ENCODE measurements at regions not wholly inside any gene's neighbourhood (a gene's known extent, or its start where the extent isn't known, plus 50 kb on each side); places are given as distances from the start of the nearest gene placed in this dataset.

GRCh38 chr13:67306742-67307141 lies 76.6 kb upstream of the PCDH9 start:
- no peak for DNase-seq (ENCODE audit: low spot score)
- Histone ChIP-seq H2BK15ac (ENCODE audit: low read length) (no peak overlapping the region), H3K4me1 (ENCODE audit: control insufficient read depth in 2 of 2, insufficient read depth in 1 of 2, low read depth in 1 of 2, low read length in 2 of 2) (no peaks in the 10 kb centered on the region), H3K4me3 (ENCODE audit: low read length in 2 of 2) (no peak overlapping the region), H2AFZ (ENCODE audit: low read length) (no peak overlapping the region), H3K18ac (ENCODE audit: low read length) (no peak overlapping the region), H3K27ac (replicated peaks; ENCODE audit: low read length) (no peak overlapping the region), H4K91ac (ENCODE audit: low read depth, low read length, poor library complexity) (no peak overlapping the region), H3K9me3 (replicated peaks in 1 of 2; ENCODE audit: control insufficient read depth in 2 of 2, insufficient read depth in 1 of 2, low read depth in 1 of 2, low read length in 2 of 2) (no peaks in the 10 kb centered on the region), H2BK120ac (ENCODE audit: low read depth, low read length) (no peak overlapping the region), H3K4ac (ENCODE audit: low read length) (no peak overlapping the region), H3K9ac (ENCODE audit: low read depth, low read length, poor library complexity) (no peak overlapping the region), H3K23ac (ENCODE audit: low read depth, low read length, poor library complexity) (no peak overlapping the region), H3K36me3 (replicated peaks in 1 of 2; ENCODE audit: control insufficient read depth in 2 of 2, insufficient read depth in 2 of 2, low read length in 2 of 2) (no peaks in the 10 kb centered on the region), H3K79me1 (ENCODE audit: low read depth, low read length) (no peaks in the 10 kb centered on the region), H3K14ac (ENCODE audit: low read length) (no peak overlapping the region), H3K4me2 (ENCODE audit: insufficient read depth, low read length, poor library complexity, severe bottlenecking) (no peak overlapping the region), H2BK5ac (ENCODE audit: low read length) (no peak overlapping the region), H3K27me3 (ENCODE audit: control insufficient read depth in 3 of 3, insufficient read depth in 3 of 3, low read depth in 1 of 3, low read length in 3 of 3) (no peaks in the 10 kb centered on the region), H2AK5ac (ENCODE audit: low read depth, low read length) (no peak overlapping the region), H4K8ac (ENCODE audit: low read depth, low read length) (no peak overlapping the region), H2BK12ac (ENCODE audit: low read length) (no peak overlapping the region)
- WGBS, 2 donors (ENCODE audit: extremely low coverage in 2 of 2, insufficient read length in 2 of 2, insufficient replicate concordance in 1 of 2) = no CpG with 5 or more reads among the region's 1 CpG

GRCh38 chr13:67303661-67304333 lies 73.7 kb upstream of the PCDH9 start:
- no peaks in the 10 kb centered on the region for H3K9me3 ChIP-seq (replicated peaks in 1 of 2; ENCODE audit: control insufficient read depth in 2 of 2, insufficient read depth in 1 of 2, low read depth in 1 of 2, low read length in 2 of 2)
- H3K4me3 ChIP-seq (ENCODE audit: low read length in 2 of 2) = no peak overlapping the region
- H2BK12ac ChIP-seq (ENCODE audit: low read length) = no peak overlapping the region
- H2BK120ac ChIP-seq (ENCODE audit: low read depth, low read length) = no peak overlapping the region
- H2AK5ac ChIP-seq (ENCODE audit: low read depth, low read length) = no peak overlapping the region
- no CpG with 5 or more reads among the region's 6 CpGs for WGBS, 2 donors (ENCODE audit: extremely low coverage in 2 of 2, insufficient read length in 2 of 2, insufficient replicate concordance in 1 of 2)
- H3K27ac ChIP-seq (replicated peaks; ENCODE audit: low read length) = no peak overlapping the region
- H3K4me2 ChIP-seq (ENCODE audit: insufficient read depth, low read length, poor library complexity, severe bottlenecking) = no peak overlapping the region
- H3K36me3 ChIP-seq (replicated peaks in 1 of 2; ENCODE audit: control insufficient read depth in 2 of 2, insufficient read depth in 2 of 2, low read length in 2 of 2) = no peaks in the 10 kb centered on the region
- no peak overlapping the region for H3K14ac ChIP-seq (ENCODE audit: low read length)
- no peak overlapping the region for H4K8ac ChIP-seq (ENCODE audit: low read depth, low read length)
- no peak overlapping the region for H3K4ac ChIP-seq (ENCODE audit: low read length)
- no peak overlapping the region for H2BK5ac ChIP-seq (ENCODE audit: low read length)
- H3K9ac ChIP-seq (ENCODE audit: low read depth, low read length, poor library complexity) = no peak overlapping the region
- no peak overlapping the region for H2BK15ac ChIP-seq (ENCODE audit: low read length)
- no peak overlapping the region for H3K18ac ChIP-seq (ENCODE audit: low read length)
- H3K4me1 ChIP-seq (ENCODE audit: control insufficient read depth in 2 of 2, insufficient read depth in 1 of 2, low read depth in 1 of 2, low read length in 2 of 2) = no peaks in the 10 kb centered on the region
- H3K79me1 ChIP-seq (ENCODE audit: low read depth, low read length) = no peaks in the 10 kb centered on the region
- H2AFZ ChIP-seq (ENCODE audit: low read length) = no peak overlapping the region
- H4K91ac ChIP-seq (ENCODE audit: low read depth, low read length, poor library complexity) = no peak overlapping the region
- H3K23ac ChIP-seq (ENCODE audit: low read depth, low read length, poor library complexity) = no peak overlapping the region
- H3K27me3 ChIP-seq (ENCODE audit: control insufficient read depth in 3 of 3, insufficient read depth in 3 of 3, low read depth in 1 of 3, low read length in 3 of 3) = no peaks in the 10 kb centered on the region
- DNase-seq (ENCODE audit: low spot score) = no peak

- H2BK5ac ChIP-seq (ENCODE audit: low read length) = no peak overlapping the region
- no peaks in the 10 kb centered on the region for H3K27me3 ChIP-seq (ENCODE audit: control insufficient read depth in 3 of 3, insufficient read depth in 3 of 3, low read depth in 1 of 3, low read length in 3 of 3)
- no peak overlapping the region for H2AFZ ChIP-seq (ENCODE audit: low read length)
- H3K4me3 ChIP-seq (ENCODE audit: low read length in 2 of 2) = no peak overlapping the region
- no peak overlapping the region for H3K4me2 ChIP-seq (ENCODE audit: insufficient read depth, low read length, poor library complexity, severe bottlenecking)
- H4K91ac ChIP-seq (ENCODE audit: low read depth, low read length, poor library complexity) = no peak overlapping the region
- no peak overlapping the region for H2AK5ac ChIP-seq (ENCODE audit: low read depth, low read length)
- no peaks in the 10 kb centered on the region for H3K4me1 ChIP-seq (ENCODE audit: control insufficient read depth in 2 of 2, insufficient read depth in 1 of 2, low read depth in 1 of 2, low read length in 2 of 2)
- H3K36me3 ChIP-seq (replicated peaks in 1 of 2; ENCODE audit: control insufficient read depth in 2 of 2, insufficient read depth in 2 of 2, low read length in 2 of 2) = no peaks in the 10 kb centered on the region
- no peak for DNase-seq (ENCODE audit: low spot score)
- H4K8ac ChIP-seq (ENCODE audit: low read depth, low read length) = no peak overlapping the region
- no peak overlapping the region for H2BK15ac ChIP-seq (ENCODE audit: low read length)
- H3K18ac ChIP-seq (ENCODE audit: low read length) = no peak overlapping the region
- H3K9ac ChIP-seq (ENCODE audit: low read depth, low read length, poor library complexity) = no peak overlapping the region
- H3K14ac ChIP-seq (ENCODE audit: low read length) = no peak overlapping the region
- no peak overlapping the region for H2BK12ac ChIP-seq (ENCODE audit: low read length)
- H3K27ac ChIP-seq (replicated peaks; ENCODE audit: low read length) = no peak overlapping the region
- no peaks in the 10 kb centered on the region for H3K79me1 ChIP-seq (ENCODE audit: low read depth, low read length)
- no peak overlapping the region for H2BK120ac ChIP-seq (ENCODE audit: low read depth, low read length)
- H3K23ac ChIP-seq (ENCODE audit: low read depth, low read length, poor library complexity) = no peak overlapping the region
- WGBS, 2 donors (ENCODE audit: extremely low coverage in 2 of 2, insufficient read length in 2 of 2, insufficient replicate concordance in 1 of 2) = no CpG with 5 or more reads among the region's 3 CpGs
- H3K4ac ChIP-seq (ENCODE audit: low read length) = no peak overlapping the region
- H3K9me3 ChIP-seq (replicated peaks in 1 of 2; ENCODE audit: control insufficient read depth in 2 of 2, insufficient read depth in 1 of 2, low read depth in 1 of 2, low read length in 2 of 2) = no peaks in the 10 kb centered on the region
Observed at GRCh38 chr13:67299751-67300150, 69.6 kb upstream of the PCDH9 start.

DNA sequence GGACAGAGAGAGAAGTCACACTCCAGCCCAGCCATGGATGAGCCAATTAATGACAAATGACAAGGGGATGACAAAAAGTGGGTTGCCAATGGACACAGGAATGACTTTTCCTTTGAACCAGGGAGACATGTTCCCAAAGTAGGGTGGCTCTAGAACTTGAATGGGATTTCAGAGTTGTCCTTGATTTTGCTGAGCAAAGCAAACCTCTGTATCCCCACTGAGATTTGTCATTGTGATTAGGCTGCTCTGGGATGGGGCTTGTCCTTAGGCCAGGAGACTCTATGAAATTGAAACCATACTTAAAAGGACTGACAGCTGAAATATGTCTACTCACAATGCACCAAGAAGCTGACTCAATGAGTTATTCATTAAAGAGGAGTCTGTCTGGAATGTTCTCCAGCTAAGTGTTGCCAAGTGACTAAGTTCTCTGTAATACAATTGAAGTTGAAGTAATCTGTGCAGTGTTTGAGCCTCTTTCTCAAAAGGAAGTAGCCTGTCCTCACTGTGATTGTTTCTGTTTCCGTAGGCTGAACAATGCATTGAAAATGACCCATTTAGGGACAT lies 69.0 kb upstream of the PCDH9 start:
- Histone ChIP-seq H2BK5ac (ENCODE audit: low read length) (no peak overlapping the region), H3K79me1 (ENCODE audit: low read depth, low read length) (no peaks in the 10 kb centered on the region), H3K23ac (ENCODE audit: low read depth, low read length, poor library complexity) (no peak overlapping the region), H3K27me3 (ENCODE audit: control insufficient read depth in 3 of 3, insufficient read depth in 3 of 3, low read depth in 1 of 3, low read length in 3 of 3) (no peaks in the 10 kb centered on the region), H3K4me1 (ENCODE audit: control insufficient read depth in 2 of 2, insufficient read depth in 1 of 2, low read depth in 1 of 2, low read length in 2 of 2) (no peaks in the 10 kb centered on the region), H2BK15ac (ENCODE audit: low read length) (no peak overlapping the region), H2AK5ac (ENCODE audit: low read depth, low read length) (no peak overlapping the region), H3K4me3 (ENCODE audit: low read length in 2 of 2) (no peak overlapping the region), H3K4ac (ENCODE audit: low read length) (no peak overlapping the region), H2BK12ac (ENCODE audit: low read length) (no peak overlapping the region), H4K91ac (ENCODE audit: low read depth, low read length, poor library complexity) (no peak overlapping the region), H2AFZ (ENCODE audit: low read length) (no peak overlapping the region), H2BK120ac (ENCODE audit: low read depth, low read length) (no peak overlapping the region), H3K14ac (ENCODE audit: low read length) (no peak overlapping the region), H3K27ac (replicated peaks; ENCODE audit: low read length) (no peak overlapping the region), H3K9me3 (replicated peaks in 1 of 2; ENCODE audit: control insufficient read depth in 2 of 2, insufficient read depth in 1 of 2, low read depth in 1 of 2, low read length in 2 of 2) (no peaks in the 10 kb centered on the region), H3K36me3 (replicated peaks in 1 of 2; ENCODE audit: control insufficient read depth in 2 of 2, insufficient read depth in 2 of 2, low read length in 2 of 2) (no peaks in the 10 kb centered on the region), H3K18ac (ENCODE audit: low read length) (no peak overlapping the region), H3K9ac (ENCODE audit: low read depth, low read length, poor library complexity) (no peak overlapping the region), H3K4me2 (ENCODE audit: insufficient read depth, low read length, poor library complexity, severe bottlenecking) (no peak overlapping the region), H4K8ac (ENCODE audit: low read depth, low read length) (no peak overlapping the region)
- no peak for DNase-seq (ENCODE audit: low spot score)
- no CpG with 5 or more reads among the region's 1 CpG for WGBS, 2 donors (ENCODE audit: extremely low coverage in 2 of 2, insufficient read length in 2 of 2, insufficient replicate concordance in 1 of 2)
